ENCODE measurements at regions not wholly inside any gene's neighbourhood (a gene's known extent, or its start where the extent isn't known, plus 50 kb on each side); places are given as distances from the start of the nearest gene placed in this dataset.

DNA sequence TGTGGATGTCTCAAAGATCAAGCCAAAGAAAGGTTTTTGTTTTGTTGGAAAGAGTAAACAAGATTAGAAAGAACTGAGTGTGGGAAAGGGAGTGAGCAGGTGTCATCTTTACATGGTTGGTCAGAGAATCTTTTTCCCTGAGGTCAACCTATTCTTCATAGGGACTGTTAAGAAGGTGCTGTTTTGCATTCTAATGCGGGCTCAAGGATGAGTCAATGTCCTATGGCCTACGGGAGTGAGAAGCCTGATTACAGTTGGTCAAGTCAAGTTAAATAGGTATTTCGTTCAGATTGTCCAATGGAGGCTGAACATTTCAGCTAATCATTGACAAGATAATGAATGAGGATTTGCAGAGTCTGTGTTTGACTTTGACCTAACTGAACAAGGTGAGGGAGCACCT lies 491.2 kb upstream of the PDZRN3 start:
- no peak overlapping the region for H3K4me3 Mint-ChIP-seq

DNA sequence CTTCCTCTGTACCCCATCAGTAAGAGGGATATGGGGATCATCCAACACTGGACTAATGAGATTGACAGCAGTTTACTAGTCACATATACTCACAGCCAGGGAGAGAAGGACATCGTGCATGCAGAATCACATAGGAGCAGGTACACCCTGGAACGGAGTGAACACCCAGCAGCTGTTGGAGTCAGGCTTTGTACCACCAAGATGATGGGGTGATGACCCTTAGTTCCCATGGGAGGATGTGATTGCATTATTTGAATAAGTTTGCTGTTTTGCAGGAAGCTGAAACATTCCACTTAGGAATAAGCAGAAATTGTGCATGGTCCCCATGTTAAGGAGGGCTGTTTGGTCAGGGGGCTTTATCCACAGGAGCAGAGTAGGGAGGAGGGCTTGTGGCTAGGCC lies 482.7 kb upstream of the PDZRN3 start:
- Mint-ChIP-seq H3K4me3 (no peak overlapping the region), H3K4me1 (no peaks in the 10 kb centered on the region), H3K27ac (no peak overlapping the region), H3K9me3 (peaks cover 1% of the 10 kb centered on the region), H3K36me3 (ENCODE audit: low read depth) (no peaks in the 10 kb centered on the region), H3K27me3 (no peaks in the 10 kb centered on the region)
- intact Hi-C loops (cut with micrococcal nuclease): no loop called here
- DNase-seq (no peak), ATAC-seq (ENCODE audit: low read depth) (no peak)
- TF ChIP-seq, protein P1, sequence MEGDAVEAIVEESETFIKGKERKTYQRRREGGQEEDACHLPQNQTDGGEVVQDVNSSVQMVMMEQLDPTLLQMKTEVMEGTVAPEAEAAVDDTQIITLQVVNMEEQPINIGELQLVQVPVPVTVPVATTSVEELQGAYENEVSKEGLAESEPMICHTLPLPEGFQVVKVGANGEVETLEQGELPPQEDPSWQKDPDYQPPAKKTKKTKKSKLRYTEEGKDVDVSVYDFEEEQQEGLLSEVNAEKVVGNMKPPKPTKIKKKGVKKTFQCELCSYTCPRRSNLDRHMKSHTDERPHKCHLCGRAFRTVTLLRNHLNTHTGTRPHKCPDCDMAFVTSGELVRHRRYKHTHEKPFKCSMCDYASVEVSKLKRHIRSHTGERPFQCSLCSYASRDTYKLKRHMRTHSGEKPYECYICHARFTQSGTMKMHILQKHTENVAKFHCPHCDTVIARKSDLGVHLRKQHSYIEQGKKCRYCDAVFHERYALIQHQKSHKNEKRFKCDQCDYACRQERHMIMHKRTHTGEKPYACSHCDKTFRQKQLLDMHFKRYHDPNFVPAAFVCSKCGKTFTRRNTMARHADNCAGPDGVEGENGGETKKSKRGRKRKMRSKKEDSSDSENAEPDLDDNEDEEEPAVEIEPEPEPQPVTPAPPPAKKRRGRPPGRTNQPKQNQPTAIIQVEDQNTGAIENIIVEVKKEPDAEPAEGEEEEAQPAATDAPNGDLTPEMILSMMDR (IDR thresholded peaks at IDR 0.05): no peak
- ChIA-PET POLR2A (no interaction called here), CTCF (no interaction called here)

More for the DNA sequence above, 491.2 kb upstream of the PDZRN3 start:
- CTCF ChIA-PET: no interaction called here
- no peak for DNase-seq
- POLR2A ChIA-PET: no interaction called here
- no peaks in the 10 kb centered on the region for H3K36me3 Mint-ChIP-seq (ENCODE audit: low read depth)
- intact Hi-C loops (cut with micrococcal nuclease): no loop called here
- no peaks in the 10 kb centered on the region for H3K27me3 Mint-ChIP-seq
- TF ChIP-seq, protein P1 (IDR thresholded peaks at IDR 0.05): no peak
- peaks cover 7% of the 10 kb centered on the region for H3K9me3 Mint-ChIP-seq
- H3K27ac Mint-ChIP-seq: no peak overlapping the region
- ATAC-seq (ENCODE audit: low read depth): no peak
- no peaks in the 10 kb centered on the region for H3K4me1 Mint-ChIP-seq

DNA sequence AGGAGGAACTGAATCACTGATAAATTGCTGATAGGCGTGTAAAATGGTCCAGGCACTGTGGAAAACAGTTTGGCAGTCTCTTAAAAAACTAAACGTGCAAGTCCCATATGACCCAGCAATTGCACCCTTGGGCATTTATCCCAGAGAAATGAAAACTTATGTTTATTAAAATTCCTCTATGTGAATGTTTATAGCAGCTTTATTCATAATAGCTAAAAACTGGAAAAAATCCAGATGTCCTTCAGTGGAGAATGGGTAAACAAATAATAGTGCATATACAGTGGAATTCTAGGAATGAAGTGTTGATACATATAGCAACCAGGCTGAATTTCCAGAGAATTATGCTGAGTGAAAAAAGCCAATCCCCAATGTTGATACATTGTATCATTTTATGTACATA lies 482.2 kb upstream of the PDZRN3 start:
- intact Hi-C loops (cut with micrococcal nuclease): no loop called here
- ATAC-seq (ENCODE audit: low read depth): no peak
- peaks cover 1% of the 10 kb centered on the region for H3K9me3 Mint-ChIP-seq
- no peaks in the 10 kb centered on the region for H3K27me3 Mint-ChIP-seq
- TF ChIP-seq, protein P1 (IDR thresholded peaks at IDR 0.05): no peak
- no peaks in the 10 kb centered on the region for H3K4me1 Mint-ChIP-seq
- no peak overlapping the region for H3K4me3 Mint-ChIP-seq
- ChIA-PET POLR2A (no interaction called here), CTCF (no interaction called here)
- no peaks in the 10 kb centered on the region for H3K36me3 Mint-ChIP-seq (ENCODE audit: low read depth)
- DNase-seq: no peak
- H3K27ac Mint-ChIP-seq: no peak overlapping the region

DNA sequence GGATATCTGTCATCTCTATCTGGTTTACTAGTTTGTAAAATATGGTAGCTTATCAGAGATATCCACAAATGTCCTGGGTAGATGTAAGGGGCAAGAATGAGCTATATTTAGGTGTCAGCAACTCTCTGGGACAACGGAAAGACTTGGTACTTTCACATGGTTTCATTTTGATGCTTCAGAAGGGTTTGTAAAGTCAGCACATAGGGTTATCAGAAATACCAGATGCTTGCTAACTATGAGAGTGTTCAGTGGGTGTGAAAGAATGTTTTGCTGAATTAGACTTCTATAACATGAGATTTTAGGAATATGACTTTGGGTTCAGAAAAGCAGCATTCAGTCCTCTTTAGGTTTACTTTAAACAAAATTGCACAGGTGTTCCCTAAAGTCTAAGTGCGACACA lies 466.5 kb upstream of the PDZRN3 start:
- no peak for ATAC-seq (ENCODE audit: low read depth)
- Mint-ChIP-seq H3K27me3 (no peaks in the 10 kb centered on the region), H3K4me3 (no peak overlapping the region), H3K36me3 (ENCODE audit: low read depth) (no peaks in the 10 kb centered on the region), H3K27ac (no peak overlapping the region), H3K4me1 (no peaks in the 10 kb centered on the region), H3K9me3 (peaks cover 5% of the 10 kb centered on the region)
- ChIA-PET POLR2A (no interaction called here), CTCF (no interaction called here)
- intact Hi-C loops (cut with micrococcal nuclease): no loop called here
- no peak for DNase-seq
- TF ChIP-seq, protein P1 (IDR thresholded peaks at IDR 0.05): no peak

DNA sequence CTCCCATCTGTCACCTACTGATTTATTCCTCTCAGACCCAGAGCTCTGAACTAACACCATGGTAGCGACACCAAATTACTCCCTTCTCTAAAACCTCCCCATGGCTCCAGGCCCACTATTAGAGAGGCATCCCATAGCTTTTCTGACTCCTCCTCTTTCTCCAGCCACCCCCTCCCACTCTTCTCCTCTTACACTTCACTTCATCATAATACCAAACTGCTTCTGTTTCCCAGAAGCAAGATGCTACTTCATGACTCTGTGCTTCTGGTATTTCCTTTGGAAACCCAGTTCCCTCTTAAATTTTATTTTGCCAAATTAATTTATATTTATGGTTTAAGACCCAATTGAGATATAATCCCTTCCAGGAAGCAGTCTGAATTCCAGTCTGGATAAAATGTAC lies 465.1 kb upstream of the PDZRN3 start:
- CTCF ChIA-PET: no interaction called here
- intact Hi-C loops (cut with micrococcal nuclease): no loop called here
- DNase-seq (no peak), ATAC-seq (ENCODE audit: low read depth) (no peak)
- no peak overlapping the region for H3K27ac Mint-ChIP-seq
- no peaks in the 10 kb centered on the region for H3K36me3 Mint-ChIP-seq (ENCODE audit: low read depth)
- peaks cover 5% of the 10 kb centered on the region for H3K9me3 Mint-ChIP-seq
- no peak overlapping the region for H3K4me3 Mint-ChIP-seq
- no peaks in the 10 kb centered on the region for H3K4me1 Mint-ChIP-seq
- POLR2A ChIA-PET: no interaction called here
- TF ChIP-seq, protein P1 (IDR thresholded peaks at IDR 0.05): no peak
- no peaks in the 10 kb centered on the region for H3K27me3 Mint-ChIP-seq

All from activated B cell treated with CpG ODN at 0.5 μM for 24 hours (primary cell).